OCI-LY1 (cell line): ENCODE measurements at regions not wholly inside any gene's neighbourhood (a gene's known extent, or its start where the extent isn't known, plus 50 kb on each side); places are given as distances from the start of the nearest gene placed in this dataset.

ENCODE experiments used
- H2AFZ ChIP-seq: fragments of 200-600 bp; sonication (generic), shearing (Covaris generic); 2 replicates; pipeline ENCODE4 v1.6.0; 2014; ENCODE audit warnings: antibody characterized with exemption, mild to moderate bottlenecking, low read length
- H3F3A ChIP-seq: fragments of 200-600 bp; sonication (generic), shearing (Covaris generic); 2 replicates; pipeline ENCODE4 v1.6.0; 2014; ENCODE audit warnings: mild to moderate bottlenecking, antibody characterized with exemption, low read length, moderate library complexity; ENCODE audit not compliant: insufficient read depth
- H3K27ac ChIP-seq: fragments of 200-600 bp; sonication (generic); 2 replicates; pipeline ENCODE4 v1.5.1; 2014; ENCODE audit warnings: low read length, mixed run types, mild to moderate bottlenecking, low read depth; ENCODE audit not compliant: poor library complexity, severe bottlenecking
- H3K27me3 ChIP-seq: fragments of 200-600 bp; sonication (generic); 2 replicates; pipeline ENCODE4 v1.6.0; 2014; ENCODE audit warnings: antibody characterized with exemption, mild to moderate bottlenecking, low read length, moderate library complexity; ENCODE audit not compliant: insufficient read depth
- H3K36me3 ChIP-seq: fragments of 200-600 bp; sonication (generic); 2 replicates; pipeline ENCODE4 v1.6.1; 2014; ENCODE audit warnings: mild to moderate bottlenecking, antibody characterized with exemption, low read length, moderate library complexity, mixed read lengths; ENCODE audit not compliant: insufficient read depth
- H3K4me1 ChIP-seq: fragments of 200-600 bp; sonication (generic); 2 replicates; pipeline ENCODE4 v1.5.1; 2014; ENCODE audit warnings: mild to moderate bottlenecking, low read length, moderate library complexity; ENCODE audit not compliant: insufficient read depth, severe bottlenecking
- H3K4me2 ChIP-seq: fragments of 200-600 bp; sonication (generic), shearing (Covaris generic); 2 replicates; pipeline ENCODE4 v1.6.1; 2014; ENCODE audit warnings: low read length
- H3K4me3 ChIP-seq: fragments of 200-600 bp; sonication (generic); 2 replicates; pipeline ENCODE4 v1.5.1; 2014; ENCODE audit warnings: low read length, low read depth, mild to moderate bottlenecking, mixed read lengths; ENCODE audit not compliant: poor library complexity, severe bottlenecking
- H3K79me2 ChIP-seq: fragments of 200-600 bp; shearing (Covaris generic); 2 replicates; pipeline ENCODE4 v1.6.1; 2016; ENCODE audit warnings: mixed run types, low read length, mixed read lengths; ENCODE audit not compliant: insufficient read depth
- H3K9ac ChIP-seq: fragments of 200-600 bp; sonication (generic), shearing (Covaris generic); 2 replicates; pipeline ENCODE4 v1.6.1; 2014; ENCODE audit warnings: mild to moderate bottlenecking, low read length, mixed read lengths
- H3K9me2 ChIP-seq: fragments of 200-600 bp; sonication (generic), shearing (Covaris generic); 2 replicates; pipeline ENCODE4 v1.6.1; 2014; ENCODE audit warnings: low read depth, mild to moderate bottlenecking, low read length, mixed read lengths
- H3K9me3 ChIP-seq: fragments of 200-600 bp; shearing (Covaris generic); 2 replicates; pipeline ENCODE4 v1.6.1; 2014; ENCODE audit warnings: low read length, mixed read lengths
- H4K20me1 ChIP-seq: fragments of 200-600 bp; sonication (generic), shearing (Covaris generic); 2 replicates; pipeline ENCODE4 v1.6.0; 2016; ENCODE audit warnings: mild to moderate bottlenecking, low read length; ENCODE audit not compliant: insufficient read depth
- CTCF ChIP-seq: fragments of 200-600 bp; sonication (generic), shearing (Covaris generic); IDR thresholded peaks from 2 replicates; pipeline ENCODE4 v1.5.1; 2017; ENCODE audit warnings: mild to moderate bottlenecking, antibody characterized with exemption, low read length, moderate library complexity, mixed read lengths
- EZH2 ChIP-seq: fragments of 200-600 bp; sonication (generic), shearing (Covaris generic); IDR thresholded peaks from 2 replicates; pipeline ENCODE4 v1.8.0; 2017; ENCODE audit warnings: borderline replicate concordance, mixed run types, mild to moderate bottlenecking, antibody characterized with exemption, low read length, moderate library complexity, mixed read lengths

- Histone ChIP-seq H4K20me1 (no peaks in the 10 kb centered on the region), H3K9ac (no peak overlapping the region), H3K4me3 (no peak overlapping the region), H3K27me3 (no peaks in the 10 kb centered on the region; the same call in 1 of the 2 replicates), H3K4me2 (no peak overlapping the region), H3K9me3 (no peaks in the 10 kb centered on the region), H2AFZ (no peak overlapping the region), H3K27ac (no peak overlapping the region), H3F3A (no peaks in the 10 kb centered on the region), H3K79me2 (no peaks in the 10 kb centered on the region), H3K4me1 (no peaks in the 10 kb centered on the region), H3K9me2 (no peaks in the 10 kb centered on the region), H3K36me3 (no peaks in the 10 kb centered on the region)
- no peak for TF ChIP-seq CTCF
- TF ChIP-seq EZH2, result no peak
These were observed 68.1 kb upstream of the LCTL start for GRCh38 chr15:66633938-66634250.

GRCh38 chr15:66634540-66634939 is 67.5 kb upstream of the SMAD6 start:
- no peaks in the 10 kb centered on the region for H3F3A ChIP-seq
- no peak overlapping the region for H3K4me2 ChIP-seq
- no peaks in the 10 kb centered on the region for H4K20me1 ChIP-seq
- no peaks in the 10 kb centered on the region for H3K79me2 ChIP-seq
- H3K36me3 ChIP-seq, result no peaks in the 10 kb centered on the region
- H3K27ac ChIP-seq, result no peak overlapping the region
- H3K9ac ChIP-seq, result no peak overlapping the region
- no peak overlapping the region for H2AFZ ChIP-seq
- no peaks in the 10 kb centered on the region for H3K4me1 ChIP-seq
- H3K27me3 ChIP-seq, result no peaks in the 10 kb centered on the region; the same call in 1 of the 2 replicates
- H3K9me3 ChIP-seq, result no peaks in the 10 kb centered on the region
- TF ChIP-seq CTCF (no peak), EZH2 (no peak)
- no peaks in the 10 kb centered on the region for H3K9me2 ChIP-seq
- H3K4me3 ChIP-seq, result no peak overlapping the region

GRCh38 chr15:66635006-66635405 is 67.0 kb upstream of the SMAD6 start:
- Histone ChIP-seq H3K9me2 (no peaks in the 10 kb centered on the region), H3K4me1 (no peaks in the 10 kb centered on the region), H2AFZ (no peak overlapping the region), H3K4me2 (no peak overlapping the region), H3K27me3 (no peaks in the 10 kb centered on the region; the same call in 1 of the 2 replicates), H3K79me2 (no peaks in the 10 kb centered on the region), H3F3A (no peaks in the 10 kb centered on the region), H4K20me1 (no peaks in the 10 kb centered on the region), H3K4me3 (no peak overlapping the region), H3K36me3 (no peaks in the 10 kb centered on the region), H3K9ac (no peak overlapping the region), H3K27ac (no peak overlapping the region), H3K9me3 (no peaks in the 10 kb centered on the region)
- TF ChIP-seq EZH2, result no peak
- TF ChIP-seq CTCF, result no peak
